GM21529 (cell line): ENCODE measurements at regions not wholly inside any gene's neighbourhood (a gene's known extent, or its start where the extent isn't known, plus 50 kb on each side); places are given as distances from the start of the nearest gene placed in this dataset.
"Not testable (repeated sequence)": the region's sequence is repeated elsewhere in the genome, so short reads cannot be mapped to it uniquely, and the experiment has no call there.

Experiments used
- ATAC-seq: cut with Tn5 transposase; IDR thresholded peaks from one replicate; pipeline ENCODE4 v1.9.1; 2021; ENCODE audit not compliant: unreplicated experiment

GRCh38 chr9:85878872-85879597 lies 61.9 kb upstream of the NAA35 start:
- ATAC-seq = not testable (repeated sequence)

DNA sequence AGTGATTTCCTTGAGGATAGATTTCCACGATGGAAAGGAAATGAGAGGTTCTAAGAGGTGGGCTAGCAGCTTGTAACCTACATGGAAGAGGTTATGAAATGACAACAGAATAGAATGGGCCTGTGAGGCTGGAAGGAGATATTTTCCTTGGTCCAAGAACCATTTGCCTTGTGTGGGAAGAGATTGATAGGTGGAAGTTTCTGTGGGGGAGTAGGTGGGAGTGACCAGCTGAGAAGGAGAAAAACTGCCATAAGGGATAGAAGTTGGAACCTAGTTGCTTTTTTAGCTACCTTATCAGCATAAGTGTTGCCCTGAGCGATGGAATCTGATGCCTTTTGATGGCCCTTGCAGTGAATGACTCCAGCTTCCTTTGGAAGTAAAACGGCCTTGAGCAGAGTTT lies 60.4 kb upstream of the NAA35 start:
- ATAC-seq = not testable (repeated sequence)

DNA sequence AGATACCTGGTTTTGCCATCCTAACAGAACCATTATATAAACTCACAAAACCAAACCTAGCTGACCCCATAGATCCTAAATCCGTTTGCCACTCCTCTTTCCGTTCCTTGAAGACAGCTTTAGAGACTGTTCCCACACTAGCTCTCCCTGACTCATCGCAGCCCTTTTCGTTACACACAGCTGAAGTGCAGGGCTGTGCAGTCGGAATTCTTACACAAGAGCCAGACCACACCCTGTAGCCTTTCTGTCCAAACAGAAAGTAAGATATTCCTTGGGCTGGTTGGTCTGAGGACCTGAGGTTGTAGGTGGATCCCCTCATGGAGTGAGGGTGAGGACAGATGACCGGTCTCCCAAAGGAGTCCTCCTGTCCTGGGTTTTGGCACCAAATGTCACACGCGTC lies 56.7 kb upstream of the NAA35 start:
- ATAC-seq = no peak

- no peak for ATAC-seq
Observed at GRCh38 chr9:85890962-85891361, 50.0 kb upstream of the NAA35 start.
